ENCODE measurements at regions not wholly inside any gene's neighbourhood (a gene's known extent, or its start where the extent isn't known, plus 50 kb on each side); places are given as distances from the start of the nearest gene placed in this dataset.

- Histone ChIP-seq H3K4me1 (replicated peaks; ENCODE audit: insufficient read depth) (no peaks in the 10 kb centered on the region), H3K4me2 (no peak overlapping the region), H3F3A (ENCODE audit: insufficient read depth, low read depth) (no peaks in the 10 kb centered on the region), H3K9me2 (ENCODE audit: insufficient read depth) (no peaks in the 10 kb centered on the region), H3K9me3 (ENCODE audit: insufficient read depth, low read depth) (no peaks in the 10 kb centered on the region), H3K27me3 (ENCODE audit: insufficient read depth, low read depth) (no peaks in the 10 kb centered on the region), H4K20me1 (ENCODE audit: insufficient read depth) (no peaks in the 10 kb centered on the region), H3K36me3 (ENCODE audit: low read depth) (no peaks in the 10 kb centered on the region), H3K79me2 (ENCODE audit: low read depth) (no peaks in the 10 kb centered on the region), H2AFZ (no peak overlapping the region), H3K27ac (no peak overlapping the region), H3K4me3 (no peak overlapping the region)
- intact Hi-C loops (cut with micrococcal nuclease; ENCODE audit: unreplicated experiment), result no loop called here
- BruUV-seq (replicated peaks), result no TSS peak
- TF ChIP-seq CTCF (conservative IDR thresholded peaks at IDR 0.05), result no peak
- TF ChIP-seq EZH2 (IDR thresholded peaks at IDR 0.05; ENCODE audit: low read depth), result no peak
- ChIA-PET CTCF (no interaction called here), POLR2A (ENCODE audit: unreplicated experiment) (no interaction called here)
- no peak for DNase-seq
Measured at GRCh38 chr1:198424441-198424840, 116.0 kb downstream of the ATP6V1G3 start.

GRCh38 chr1:198423673-198424072 is 116.8 kb downstream of the ATP6V1G3 start:
- H3K9me3 ChIP-seq (ENCODE audit: insufficient read depth, low read depth), result no peaks in the 10 kb centered on the region
- no peaks in the 10 kb centered on the region for H3K9me2 ChIP-seq (ENCODE audit: insufficient read depth)
- H4K20me1 ChIP-seq (ENCODE audit: insufficient read depth), result no peaks in the 10 kb centered on the region
- intact Hi-C loops (cut with micrococcal nuclease; ENCODE audit: unreplicated experiment), result no loop called here
- H3K79me2 ChIP-seq (ENCODE audit: low read depth), result no peaks in the 10 kb centered on the region
- H3K27me3 ChIP-seq (ENCODE audit: insufficient read depth, low read depth), result no peaks in the 10 kb centered on the region
- BruUV-seq (replicated peaks), result no TSS peak
- ChIA-PET CTCF (no interaction called here), POLR2A (ENCODE audit: unreplicated experiment) (no interaction called here)
- TF ChIP-seq EZH2 (IDR thresholded peaks at IDR 0.05; ENCODE audit: low read depth), result no peak
- TF ChIP-seq CTCF (conservative IDR thresholded peaks at IDR 0.05), result no peak
- H3K4me3 ChIP-seq, result no peak overlapping the region
- H3K36me3 ChIP-seq (ENCODE audit: low read depth), result no peaks in the 10 kb centered on the region
- H3F3A ChIP-seq (ENCODE audit: insufficient read depth, low read depth), result no peaks in the 10 kb centered on the region
- H3K4me2 ChIP-seq, result no peak overlapping the region
- no peak for DNase-seq
- H3K27ac ChIP-seq, result no peak overlapping the region
- H2AFZ ChIP-seq, result 0 out of 2 replicates have a peak overlapping the region, but pooled peaks have one; percentile 37
- H3K4me1 ChIP-seq (replicated peaks; ENCODE audit: insufficient read depth), result no peaks in the 10 kb centered on the region

DNA sequence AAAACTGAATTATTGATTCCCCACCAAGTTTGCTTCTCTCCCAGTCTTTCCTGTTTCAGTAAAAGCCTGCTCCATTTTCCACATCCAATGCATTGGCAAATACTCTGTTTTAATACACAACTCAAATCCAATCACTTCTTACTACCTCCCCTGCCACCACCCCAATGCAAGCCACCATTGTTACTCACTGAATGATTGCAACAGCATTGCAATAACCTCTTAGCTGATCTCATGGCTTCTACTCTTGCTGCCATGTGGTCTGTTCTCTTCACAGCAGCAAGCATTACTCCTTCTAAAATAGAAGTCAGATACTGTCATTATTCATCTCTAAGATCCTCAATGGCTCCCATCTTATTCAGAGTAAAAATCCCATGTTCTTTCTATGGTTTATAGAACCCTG is 123.4 kb downstream of the ATP6V1G3 start:
- TF ChIP-seq CTCF (conservative IDR thresholded peaks at IDR 0.05) (no peak), EZH2 (IDR thresholded peaks at IDR 0.05; ENCODE audit: low read depth) (no peak)
- Histone ChIP-seq H3K4me2 (no peak overlapping the region), H3K27me3 (ENCODE audit: insufficient read depth, low read depth) (no peaks in the 10 kb centered on the region), H3K27ac (no peak overlapping the region), H3K9me3 (ENCODE audit: insufficient read depth, low read depth) (no peaks in the 10 kb centered on the region), H4K20me1 (ENCODE audit: insufficient read depth) (no peaks in the 10 kb centered on the region), H3K4me1 (replicated peaks; ENCODE audit: insufficient read depth) (no peaks in the 10 kb centered on the region), H3K36me3 (ENCODE audit: low read depth) (no peaks in the 10 kb centered on the region), H3F3A (ENCODE audit: insufficient read depth, low read depth) (no peaks in the 10 kb centered on the region), H3K4me3 (no peak overlapping the region), H3K9me2 (ENCODE audit: insufficient read depth) (no peaks in the 10 kb centered on the region), H2AFZ (no peak overlapping the region), H3K79me2 (ENCODE audit: low read depth) (no peaks in the 10 kb centered on the region)
- no peak for DNase-seq
- no TSS peak for BruUV-seq (replicated peaks)
- ChIA-PET POLR2A (ENCODE audit: unreplicated experiment) (no interaction called here), CTCF (no interaction called here)
- intact Hi-C loops (cut with micrococcal nuclease; ENCODE audit: unreplicated experiment), result no loop called here
